NCI-H187 treated with DMSO at 0.1 percent for 48 hours (cell line): ENCODE measurements at regions not wholly inside any gene's neighbourhood (a gene's known extent, or its start where the extent isn't known, plus 50 kb on each side); places are given as distances from the start of the nearest gene placed in this dataset.
"Not testable (repeated sequence)": the region's sequence is repeated elsewhere in the genome, so short reads cannot be mapped to it uniquely, and the experiment has no call there.

Source experiments
- DNase-seq: peaks from one replicate; lab custom pipeline; 2025; lab: John Stamatoyannopoulos, UW

GRCh38 chr6:139883776-139884175 lies 509.3 kb upstream of the CITED2 start:
- no peak for DNase-seq

- DNase-seq: no peak
Observed at GRCh38 chr6:139882977-139883728, 508.7 kb upstream of the CITED2 start.

GRCh38 chr6:139882234-139882633 lies 507.8 kb upstream of the CITED2 start:
- DNase-seq: no peak

GRCh38 chr6:139881728-139882211 lies 507.3 kb upstream of the CITED2 start:
- DNase-seq: no peak

- no peak for DNase-seq
Observed at GRCh38 chr6:139881236-139881635, 506.8 kb upstream of the CITED2 start.

- DNase-seq: no peak
Observed at GRCh38 chr6:139879823-139880356, 505.4 kb upstream of the CITED2 start.

GRCh38 chr6:139879241-139879640 lies 504.8 kb upstream of the CITED2 start:
- not testable (repeated sequence) for DNase-seq

GRCh38 chr6:139877828-139878405 lies 503.5 kb upstream of the CITED2 start:
- no peak for DNase-seq

GRCh38 chr6:139872665-139873064 lies 498.2 kb upstream of the CITED2 start:
- no peak for DNase-seq

GRCh38 chr6:139871803-139872510 lies 497.5 kb upstream of the CITED2 start:
- no peak for DNase-seq

- DNase-seq: no peak
Observed at GRCh38 chr6:139871165-139871710, 496.8 kb upstream of the CITED2 start.

- DNase-seq: no peak
Observed at GRCh38 chr6:139868576-139868975, 494.1 kb upstream of the CITED2 start.

GRCh38 chr6:139863964-139864363 lies 489.5 kb upstream of the CITED2 start:
- no peak for DNase-seq

GRCh38 chr6:139863346-139863745 lies 488.9 kb upstream of the CITED2 start:
- no peak for DNase-seq

GRCh38 chr6:139862311-139862710 lies 487.9 kb upstream of the CITED2 start:
- no peak for DNase-seq

GRCh38 chr6:139860203-139860602 lies 485.8 kb upstream of the CITED2 start:
- DNase-seq: no peak

- DNase-seq: no peak
Observed at GRCh38 chr6:139858429-139858828, 484.0 kb upstream of the CITED2 start.

- DNase-seq: no peak
Observed at GRCh38 chr6:139857143-139857542, 482.7 kb upstream of the CITED2 start.

- no peak for DNase-seq
Observed at GRCh38 chr6:139856562-139856961, 482.1 kb upstream of the CITED2 start.

- no peak for DNase-seq
Observed at GRCh38 chr6:139855671-139856311, 481.3 kb upstream of the CITED2 start.

- no peak for DNase-seq
Observed at GRCh38 chr6:139853302-139853992, 479.0 kb upstream of the CITED2 start.
